ENCODE measurements at regions not wholly inside any gene's neighbourhood (a gene's known extent, or its start where the extent isn't known, plus 50 kb on each side); places are given as distances from the start of the nearest gene placed in this dataset.
A peak's percentile ranks its signal among the peaks of the same experiment; 100 is the strongest.

DNA sequence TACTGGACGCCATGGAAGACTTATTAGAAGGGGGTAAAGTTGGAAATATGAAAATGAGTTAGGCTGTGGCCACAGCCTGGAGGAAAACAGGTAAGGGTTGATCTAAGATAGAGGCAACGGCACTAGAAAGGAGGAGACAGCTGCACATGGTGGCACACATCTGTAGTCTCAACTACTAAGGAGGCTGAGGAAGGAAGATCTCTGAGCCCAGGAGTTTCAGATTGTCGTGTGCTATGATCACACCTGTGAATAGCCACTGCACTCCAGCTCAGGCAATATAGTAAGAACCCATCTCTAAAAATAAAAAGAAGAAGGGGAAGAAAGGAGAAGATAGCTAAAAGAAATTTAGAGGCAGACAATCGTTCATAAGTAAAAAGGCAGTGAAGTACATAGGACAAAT lies 87.8 kb upstream of the SORBS2 start:
- no peak for TF ChIP-seq CTCF (conservative IDR thresholded peaks at IDR 0.05)
- H3K27ac ChIP-seq: no peak overlapping the region

GRCh38 chr4:185902654-185903053 lies 90.7 kb upstream of the SORBS2 start:
- peak overlapping the region; percentile 11; the same call in 1 of the 2 replicates for H3K27ac ChIP-seq
- no peak for TF ChIP-seq CTCF (conservative IDR thresholded peaks at IDR 0.05)

DNA sequence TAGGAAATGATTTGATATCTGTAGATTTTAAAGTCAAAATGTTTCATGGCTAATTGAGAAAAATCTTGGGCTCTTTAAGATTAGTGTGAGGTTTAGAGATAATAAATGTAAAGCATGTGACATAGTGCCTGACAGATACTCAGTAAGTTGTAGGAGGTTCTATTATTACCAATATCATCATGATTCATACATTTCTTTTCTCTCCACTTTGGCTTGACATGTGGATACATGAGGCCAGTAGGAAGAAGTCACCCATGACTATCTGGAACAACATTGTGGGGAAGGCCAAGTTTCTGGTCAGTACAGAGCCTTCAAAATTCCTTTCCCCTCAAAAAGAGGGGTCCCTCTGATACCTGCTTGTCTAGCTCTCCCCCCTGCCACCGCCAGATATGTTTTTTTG lies 91.2 kb upstream of the SORBS2 start:
- H3K27ac ChIP-seq: peak overlapping the region; percentile 11; the same call in 1 of the 2 replicates
- TF ChIP-seq CTCF (conservative IDR thresholded peaks at IDR 0.05): no peak

DNA sequence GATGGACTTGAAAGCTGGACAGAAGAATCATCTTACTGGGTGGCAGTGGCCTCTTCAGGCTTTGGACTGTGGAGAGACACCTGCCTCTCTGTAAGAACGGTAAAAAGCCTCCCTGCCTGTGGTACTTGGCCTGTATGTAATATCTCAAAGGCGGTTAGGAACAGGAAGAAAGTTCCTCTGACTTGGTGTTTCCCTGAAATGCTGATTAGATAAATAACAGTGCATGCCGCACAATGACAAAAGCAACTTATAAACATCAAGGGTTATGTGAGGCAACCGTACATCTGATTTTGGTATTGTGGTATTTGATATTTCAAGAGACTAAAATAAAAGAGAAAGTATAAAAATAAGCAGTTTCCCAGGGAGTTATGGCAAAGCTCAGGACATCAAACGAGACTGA lies 92.4 kb upstream of the SORBS2 start:
- no peak for TF ChIP-seq CTCF (conservative IDR thresholded peaks at IDR 0.05)
- H3K27ac ChIP-seq: no peak overlapping the region

- TF ChIP-seq CTCF (conservative IDR thresholded peaks at IDR 0.05): no peak
- H3K27ac ChIP-seq: no peak overlapping the region
Measured at GRCh38 chr4:185909972-185910371, 98.0 kb upstream of the SORBS2 start.

GRCh38 chr4:185911556-185912064 lies 99.6 kb upstream of the SORBS2 start:
- H3K27ac ChIP-seq: peak overlapping the region; percentile 79
- TF ChIP-seq CTCF (conservative IDR thresholded peaks at IDR 0.05): no peak

- no peak for TF ChIP-seq CTCF (conservative IDR thresholded peaks at IDR 0.05)
- peak overlapping the region; percentile 79 for H3K27ac ChIP-seq
Measured at GRCh38 chr4:185912779-185913178, 100.8 kb upstream of the SORBS2 start.
